H54 (cell line): ENCODE measurements at regions not wholly inside any gene's neighbourhood (a gene's known extent, or its start where the extent isn't known, plus 50 kb on each side); places are given as distances from the start of the nearest gene placed in this dataset.

Experiments used
- DNase-seq: peaks from one replicate; pipeline ENCODE4 v3.0.0; 2011; ENCODE audit warnings: low spot score, mixed read lengths; ENCODE audit not compliant: insufficient read length
- FAIRE-seq: peaks from 3 replicates; lab custom pipeline; 2011; peaks lifted over from hg19 to GRCh38; lab: Jason Lieb, UNC
- POLR2A ChIP-seq: IDR thresholded peaks from 2 replicates; pipeline ENCODE4 v1.6.1; 2011; ENCODE audit warnings: low read depth, mild to moderate bottlenecking, low read length

GRCh38 chr22:49553076-49553475 is 274.6 kb downstream of the BRD1 start:
- FAIRE-seq (no peak), DNase-seq (no peak)
- no peak for TF ChIP-seq POLR2A

- no peak for DNase-seq
- no peak for TF ChIP-seq POLR2A
- no peak for FAIRE-seq
Observed at GRCh38 chr22:49551897-49552614, 275.6 kb downstream of the BRD1 start.

GRCh38 chr22:49551446-49551845 is 276.2 kb downstream of the BRD1 start:
- no peak for DNase-seq
- no peak for TF ChIP-seq POLR2A
- FAIRE-seq: no peak

GRCh38 chr22:49550766-49551362 is 276.8 kb downstream of the BRD1 start:
- TF ChIP-seq POLR2A: no peak
- FAIRE-seq (no peak), DNase-seq (no peak)

GRCh38 chr22:49550141-49550430 is 277.6 kb downstream of the BRD1 start:
- no peak for FAIRE-seq
- no peak for TF ChIP-seq POLR2A
- DNase-seq: no peak

- FAIRE-seq (no peak), DNase-seq (no peak)
- TF ChIP-seq POLR2A: no peak
Observed at GRCh38 chr22:49549256-49550140, 278.2 kb downstream of the BRD1 start.

GRCh38 chr22:49548356-49549202 is 279.1 kb downstream of the BRD1 start:
- FAIRE-seq: no peak
- no peak for DNase-seq
- no peak for TF ChIP-seq POLR2A

GRCh38 chr22:49547751-49548239 is 279.9 kb downstream of the BRD1 start:
- no peak for DNase-seq
- FAIRE-seq: no peak
- TF ChIP-seq POLR2A: no peak

GRCh38 chr22:49546811-49547585 is 280.7 kb downstream of the BRD1 start:
- TF ChIP-seq POLR2A: no peak
- DNase-seq: no peak
- no peak for FAIRE-seq

- FAIRE-seq: no peak
- no peak for TF ChIP-seq POLR2A
Observed at GRCh38 chr22:49545606-49546005, 282.1 kb downstream of the BRD1 start.

GRCh38 chr22:49544286-49544685 is 283.4 kb downstream of the BRD1 start:
- FAIRE-seq (no peak), DNase-seq (no peak)
- no peak for TF ChIP-seq POLR2A

More at GRCh38 chr22:49545606-49546005, 282.1 kb downstream of the BRD1 start:
- DNase-seq: no peak

GRCh38 chr22:49543876-49544275 is 283.8 kb downstream of the BRD1 start:
- FAIRE-seq (no peak), DNase-seq (no peak)
- TF ChIP-seq POLR2A: no peak
